ENCODE measurements at regions not wholly inside any gene's neighbourhood (a gene's known extent, or its start where the extent isn't known, plus 50 kb on each side); places are given as distances from the start of the nearest gene placed in this dataset.
"Not testable (repeated sequence)": the region's sequence is repeated elsewhere in the genome, so short reads cannot be mapped to it uniquely, and the experiment has no call there.

GRCh38 chr15:89019436-89019835, 68.8 kb upstream of the ABHD2 start:
- peaks cover 7% of the 10 kb centered on the region for H3K4me1 ChIP-seq (ENCODE audit: control insufficient read depth, insufficient read depth, low read length)
- H3K27me3 ChIP-seq (ENCODE audit: control insufficient read depth, insufficient read depth, low read length), result no peaks in the 10 kb centered on the region
- H3K27ac ChIP-seq (ENCODE audit: low read depth, low read length), result no peak overlapping the region
- H3K36me3 ChIP-seq (ENCODE audit: control insufficient read depth, insufficient read depth, low read length), result no peaks in the 10 kb centered on the region
- H3K9ac ChIP-seq (ENCODE audit: low read length), result no peak overlapping the region
- no peak overlapping the region for H3K4me3 ChIP-seq (ENCODE audit: low read length)

GRCh38 chr15:89021224-89021623, 67.0 kb upstream of the ABHD2 start:
- Histone ChIP-seq H3K27ac (ENCODE audit: low read depth, low read length) (no peak overlapping the region), H3K4me1 (ENCODE audit: control insufficient read depth, insufficient read depth, low read length) (peaks cover 7% of the 10 kb centered on the region), H3K4me3 (ENCODE audit: low read length) (no peak overlapping the region), H3K27me3 (ENCODE audit: control insufficient read depth, insufficient read depth, low read length) (no peaks in the 10 kb centered on the region), H3K9ac (ENCODE audit: low read length) (no peak overlapping the region), H3K36me3 (ENCODE audit: control insufficient read depth, insufficient read depth, low read length) (no peaks in the 10 kb centered on the region)

GRCh38 chr15:89021886-89022285, 66.4 kb upstream of the ABHD2 start:
- H3K27ac ChIP-seq (ENCODE audit: low read depth, low read length); H3K4me1 ChIP-seq (ENCODE audit: control insufficient read depth, insufficient read depth, low read length); H3K27me3 ChIP-seq (ENCODE audit: control insufficient read depth, insufficient read depth, low read length); H3K4me3 ChIP-seq (ENCODE audit: low read length); H3K9ac ChIP-seq (ENCODE audit: low read length); H3K36me3 ChIP-seq (ENCODE audit: control insufficient read depth, insufficient read depth, low read length): not testable (repeated sequence)

GRCh38 chr15:89023311-89023961, 64.8 kb upstream of the ABHD2 start:
- H3K9ac ChIP-seq (ENCODE audit: low read length), result no peak overlapping the region
- H3K27ac ChIP-seq (ENCODE audit: low read depth, low read length), result no peak overlapping the region

GRCh38 chr15:89024418-89024817, 63.8 kb upstream of the ABHD2 start:
- no peak overlapping the region for H3K9ac ChIP-seq (ENCODE audit: low read length)
- H3K36me3 ChIP-seq (ENCODE audit: control insufficient read depth, insufficient read depth, low read length), result no peaks in the 10 kb centered on the region
- no peak overlapping the region for H3K27ac ChIP-seq (ENCODE audit: low read depth, low read length)
- H3K4me1 ChIP-seq (ENCODE audit: control insufficient read depth, insufficient read depth, low read length), result no peaks in the 10 kb centered on the region
- H3K27me3 ChIP-seq (ENCODE audit: control insufficient read depth, insufficient read depth, low read length), result no peaks in the 10 kb centered on the region
- no peak overlapping the region for H3K4me3 ChIP-seq (ENCODE audit: low read length)

More at GRCh38 chr15:89023311-89023961, 64.8 kb upstream of the ABHD2 start:
- H3K27me3 ChIP-seq (ENCODE audit: control insufficient read depth, insufficient read depth, low read length), result no peaks in the 10 kb centered on the region
- H3K36me3 ChIP-seq (ENCODE audit: control insufficient read depth, insufficient read depth, low read length), result no peaks in the 10 kb centered on the region
- H3K4me1 ChIP-seq (ENCODE audit: control insufficient read depth, insufficient read depth, low read length), result peaks cover under 1% of the 10 kb centered on the region
- no peak overlapping the region for H3K4me3 ChIP-seq (ENCODE audit: low read length)

- Histone ChIP-seq H3K36me3 (ENCODE audit: control insufficient read depth, insufficient read depth, low read length) (no peaks in the 10 kb centered on the region), H3K4me1 (ENCODE audit: control insufficient read depth, insufficient read depth, low read length) (no peaks in the 10 kb centered on the region), H3K4me3 (ENCODE audit: low read length) (no peak overlapping the region), H3K27ac (ENCODE audit: low read depth, low read length) (no peak overlapping the region), H3K27me3 (ENCODE audit: control insufficient read depth, insufficient read depth, low read length) (no peaks in the 10 kb centered on the region), H3K9ac (ENCODE audit: low read length) (no peak overlapping the region)
Measured at GRCh38 chr15:89026167-89026566, 62.1 kb upstream of the ABHD2 start.

- Histone ChIP-seq H3K27me3 (ENCODE audit: control insufficient read depth, insufficient read depth, low read length) (no peaks in the 10 kb centered on the region), H3K4me3 (ENCODE audit: low read length) (no peak overlapping the region), H3K9ac (ENCODE audit: low read length) (no peak overlapping the region), H3K27ac (ENCODE audit: low read depth, low read length) (no peak overlapping the region), H3K36me3 (ENCODE audit: control insufficient read depth, insufficient read depth, low read length) (no peaks in the 10 kb centered on the region), H3K4me1 (ENCODE audit: control insufficient read depth, insufficient read depth, low read length) (no peaks in the 10 kb centered on the region)
Measured at GRCh38 chr15:89028036-89028435, 60.2 kb upstream of the ABHD2 start.

GRCh38 chr15:89030311-89030710, 57.9 kb upstream of the ABHD2 start:
- Histone ChIP-seq H3K27me3 (ENCODE audit: control insufficient read depth, insufficient read depth, low read length) (no peaks in the 10 kb centered on the region), H3K27ac (ENCODE audit: low read depth, low read length) (no peak overlapping the region), H3K36me3 (ENCODE audit: control insufficient read depth, insufficient read depth, low read length) (no peaks in the 10 kb centered on the region), H3K4me1 (ENCODE audit: control insufficient read depth, insufficient read depth, low read length) (no peaks in the 10 kb centered on the region), H3K4me3 (ENCODE audit: low read length) (no peak overlapping the region), H3K9ac (ENCODE audit: low read length) (no peak overlapping the region)

- H3K4me1 ChIP-seq (ENCODE audit: control insufficient read depth, insufficient read depth, low read length), result not testable (repeated sequence)
Measured at GRCh38 chr15:89031637-89032285, 56.5 kb upstream of the ABHD2 start.

GRCh38 chr15:89034305-89034704, 54.0 kb upstream of the ABHD2 start:
- Histone ChIP-seq H3K27me3 (ENCODE audit: control insufficient read depth, insufficient read depth, low read length) (no peaks in the 10 kb centered on the region), H3K4me3 (ENCODE audit: low read length) (no peak overlapping the region)

More at GRCh38 chr15:89031637-89032285, 56.5 kb upstream of the ABHD2 start:
- H3K9ac ChIP-seq (ENCODE audit: low read length); H3K4me3 ChIP-seq (ENCODE audit: low read length); H3K36me3 ChIP-seq (ENCODE audit: control insufficient read depth, insufficient read depth, low read length); H3K27me3 ChIP-seq (ENCODE audit: control insufficient read depth, insufficient read depth, low read length); H3K27ac ChIP-seq (ENCODE audit: low read depth, low read length): not testable (repeated sequence)

GRCh38 chr15:89035150-89035549, 53.1 kb upstream of the ABHD2 start:
- H3K27me3 ChIP-seq (ENCODE audit: control insufficient read depth, insufficient read depth, low read length), result no peaks in the 10 kb centered on the region
- H3K36me3 ChIP-seq (ENCODE audit: control insufficient read depth, insufficient read depth, low read length), result no peaks in the 10 kb centered on the region
- peaks cover 4% of the 10 kb centered on the region for H3K4me1 ChIP-seq (ENCODE audit: control insufficient read depth, insufficient read depth, low read length)
- no peak overlapping the region for H3K4me3 ChIP-seq (ENCODE audit: low read length)
- H3K9ac ChIP-seq (ENCODE audit: low read length), result no peak overlapping the region
- H3K27ac ChIP-seq (ENCODE audit: low read depth, low read length), result no peak overlapping the region

More at GRCh38 chr15:89034305-89034704, 54.0 kb upstream of the ABHD2 start:
- Histone ChIP-seq H3K36me3 (ENCODE audit: control insufficient read depth, insufficient read depth, low read length) (no peaks in the 10 kb centered on the region), H3K27ac (ENCODE audit: low read depth, low read length) (no peak overlapping the region), H3K4me1 (ENCODE audit: control insufficient read depth, insufficient read depth, low read length) (peaks cover 4% of the 10 kb centered on the region), H3K9ac (ENCODE audit: low read length) (no peak overlapping the region)

GRCh38 chr15:89035658-89036057, 52.6 kb upstream of the ABHD2 start:
- Histone ChIP-seq H3K27ac (ENCODE audit: low read depth, low read length) (no peak overlapping the region), H3K27me3 (ENCODE audit: control insufficient read depth, insufficient read depth, low read length) (no peaks in the 10 kb centered on the region), H3K4me3 (ENCODE audit: low read length) (no peak overlapping the region), H3K9ac (ENCODE audit: low read length) (no peak overlapping the region), H3K36me3 (ENCODE audit: control insufficient read depth, insufficient read depth, low read length) (no peaks in the 10 kb centered on the region), H3K4me1 (ENCODE audit: control insufficient read depth, insufficient read depth, low read length) (peaks cover 4% of the 10 kb centered on the region)

GRCh38 chr15:89038146-89038545, 50.1 kb upstream of the ABHD2 start:
- Histone ChIP-seq H3K27me3 (ENCODE audit: control insufficient read depth, insufficient read depth, low read length) (no peaks in the 10 kb centered on the region), H3K36me3 (ENCODE audit: control insufficient read depth, insufficient read depth, low read length) (no peaks in the 10 kb centered on the region), H3K4me3 (ENCODE audit: low read length) (no peak overlapping the region), H3K27ac (ENCODE audit: low read depth, low read length) (no peak overlapping the region), H3K4me1 (ENCODE audit: control insufficient read depth, insufficient read depth, low read length) (peaks cover 4% of the 10 kb centered on the region), H3K9ac (ENCODE audit: low read length) (no peak overlapping the region)

Measured in rectal smooth muscle tissue (tissue), 1 donor.